OCI-M1 (cell line): ENCODE measurements at regions not wholly inside any gene's neighbourhood (a gene's known extent, or its start where the extent isn't known, plus 50 kb on each side); places are given as distances from the start of the nearest gene placed in this dataset.
A peak's percentile ranks its signal among the peaks of the same experiment; 100 is the strongest.
"Not testable (repeated sequence)": the region's sequence is repeated elsewhere in the genome, so short reads cannot be mapped to it uniquely, and the experiment has no call there.

ENCODE experiments used
- DNase-seq: peaks from one replicate; lab custom pipeline; 2025; lab: John Stamatoyannopoulos, UW

- DNase-seq: no peak
Measured at GRCh38 chr2:208686665-208687064, 280.1 kb downstream of the PTH2R start.

DNA sequence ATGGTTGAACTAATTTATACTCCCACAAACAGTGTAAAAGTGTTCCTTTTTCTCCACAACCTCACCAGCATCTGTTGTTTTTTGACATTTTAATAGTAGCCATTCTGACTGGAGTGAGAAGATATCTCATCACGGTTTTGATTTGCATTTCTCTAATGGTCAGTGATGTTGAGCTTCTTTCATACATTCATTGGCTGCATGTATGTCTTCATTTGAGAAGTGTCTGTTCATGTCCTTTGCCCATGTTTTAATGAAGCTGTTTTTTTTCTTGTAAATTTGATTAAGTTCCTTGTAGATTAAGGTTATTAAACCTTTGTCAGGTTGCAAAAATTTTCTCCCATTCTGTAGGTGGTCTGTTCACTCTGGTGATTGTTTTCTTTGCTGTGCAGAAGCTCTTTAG lies 281.1 kb downstream of the PTH2R start:
- DNase-seq: not testable (repeated sequence)

- DNase-seq: no peak
Measured at GRCh38 chr2:208698114-208698513, 291.5 kb downstream of the PTH2R start.

GRCh38 chr2:208708486-208708885 lies 301.9 kb downstream of the PTH2R start:
- DNase-seq: no peak

DNA sequence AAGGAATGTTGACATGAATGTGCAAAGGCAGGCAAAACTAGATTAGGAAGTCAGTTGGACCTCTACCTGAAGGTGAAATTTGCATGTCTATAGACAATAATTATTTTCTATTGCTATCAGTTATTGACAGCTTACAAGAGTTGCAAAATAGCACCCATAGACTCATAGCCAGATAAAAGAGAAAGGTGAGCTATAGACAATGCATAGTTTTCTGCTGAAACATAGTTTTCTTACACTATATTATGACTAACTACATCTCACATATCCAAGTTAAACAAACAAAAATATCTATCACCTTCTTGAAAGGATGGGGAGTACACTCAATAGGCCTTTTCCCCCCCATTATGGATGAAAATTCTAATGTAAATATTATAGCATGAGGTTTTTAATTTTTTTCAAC lies 305.0 kb downstream of the PTH2R start:
- DNase-seq: no peak

GRCh38 chr2:208713066-208713745 lies 306.6 kb downstream of the PTH2R start:
- DNase-seq: peak; percentile 53

DNA sequence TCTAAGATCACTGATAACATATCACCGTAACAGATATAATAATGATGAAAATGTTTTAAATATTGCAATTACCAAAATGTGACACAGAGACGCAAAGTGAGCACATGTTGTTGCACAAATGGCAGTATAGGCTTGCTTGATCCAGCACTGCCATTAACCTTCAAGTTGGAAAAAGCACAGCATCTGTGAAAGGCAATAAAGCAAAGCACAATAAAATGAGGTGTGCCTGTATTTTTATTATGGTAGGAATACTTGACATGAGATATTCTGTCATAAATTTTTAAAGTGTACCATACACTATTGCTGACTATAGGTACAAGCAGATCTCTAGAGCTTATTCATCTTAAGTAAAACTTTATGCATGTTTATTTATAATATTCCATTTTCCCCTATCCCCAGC lies 312.2 kb downstream of the PTH2R start:
- no peak for DNase-seq

DNA sequence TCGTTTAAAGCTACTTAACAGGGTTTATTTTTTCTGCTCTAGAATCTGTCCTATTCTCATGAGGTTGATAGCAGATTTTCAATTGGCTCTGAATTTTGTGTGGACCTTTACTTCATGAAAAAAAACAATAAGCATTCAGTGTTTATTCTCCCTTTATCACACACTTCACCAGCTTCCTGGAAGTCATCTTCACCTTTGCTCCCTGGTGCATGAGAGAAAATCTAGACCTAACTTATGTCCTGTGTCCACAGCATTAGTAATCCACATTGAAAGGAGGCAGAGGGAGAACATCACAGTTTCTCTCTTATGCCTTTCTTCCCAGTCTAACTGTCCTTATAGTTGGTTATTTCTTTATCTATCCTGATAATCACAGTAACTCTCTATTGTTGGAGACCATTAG lies 316.1 kb downstream of the PTH2R start:
- no peak for DNase-seq

- no peak for DNase-seq
Measured at GRCh38 chr2:208725280-208725679, 318.7 kb downstream of the PTH2R start.

GRCh38 chr2:208726242-208726641 lies 319.6 kb downstream of the PTH2R start:
- no peak for DNase-seq

GRCh38 chr2:208751663-208752415 lies 345.2 kb downstream of the PTH2R start:
- not testable (repeated sequence) for DNase-seq

DNA sequence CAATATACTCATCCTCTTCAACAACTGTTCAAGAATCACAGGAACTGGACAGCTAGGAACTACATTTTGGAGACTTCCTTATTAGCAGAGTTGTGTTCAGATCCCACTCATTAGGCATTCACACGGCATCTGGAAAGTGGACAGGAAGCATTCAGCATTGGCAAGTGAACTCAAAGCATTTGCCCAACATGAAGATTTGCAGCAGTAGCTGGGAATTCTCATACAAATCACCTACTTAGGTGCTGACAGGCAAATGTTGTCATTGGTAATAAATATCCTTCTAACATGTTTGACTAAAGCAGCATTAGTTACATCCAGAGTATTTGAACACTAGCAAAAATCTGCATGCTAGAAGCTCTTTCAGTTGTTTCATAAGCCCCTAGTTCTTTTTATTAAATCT lies 350.8 kb downstream of the PTH2R start:
- DNase-seq: no peak

DNA sequence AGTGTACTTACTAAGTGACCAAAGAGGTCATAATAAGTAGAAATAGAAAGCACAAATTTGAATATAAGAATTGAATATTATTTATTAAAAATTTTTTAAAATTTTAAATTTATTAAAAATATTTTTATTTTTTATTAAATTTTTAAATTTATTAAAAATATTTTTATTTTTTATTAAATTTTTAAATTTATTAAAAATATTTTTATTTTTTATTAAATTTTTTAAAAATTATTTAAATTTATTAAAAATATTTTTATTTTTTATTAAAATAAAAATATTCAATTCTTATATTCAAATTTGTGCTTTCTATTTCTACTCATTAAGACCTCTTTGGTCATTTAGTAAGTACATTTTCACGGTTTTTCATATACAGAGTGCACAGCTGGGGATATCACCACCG lies 366.5 kb downstream of the PTH2R start:
- not testable (repeated sequence) for DNase-seq

GRCh38 chr2:208781166-208781565 lies 374.6 kb downstream of the PTH2R start:
- DNase-seq: peak; percentile 12

DNA sequence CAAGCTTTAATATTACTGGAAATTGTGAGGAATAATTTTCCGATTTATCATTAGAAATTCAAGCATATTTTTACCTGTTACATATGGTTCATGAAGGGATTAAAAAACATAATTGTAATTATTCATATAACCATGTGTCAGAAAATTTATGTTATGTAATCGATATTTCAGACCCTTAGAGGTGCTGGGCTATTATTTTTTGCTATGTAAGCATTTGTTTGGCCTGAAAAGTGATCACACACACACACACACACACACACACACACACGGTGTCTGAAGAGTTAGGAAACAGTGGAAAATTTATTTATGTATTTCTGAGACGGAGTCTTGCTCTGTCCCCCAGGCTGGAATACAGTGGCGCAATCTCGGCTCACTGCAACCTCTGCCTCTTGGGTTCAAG lies 375.5 kb downstream of the PTH2R start:
- no peak for DNase-seq

GRCh38 chr2:208783184-208783583 lies 376.6 kb downstream of the PTH2R start:
- peak; percentile 46 for DNase-seq

DNA sequence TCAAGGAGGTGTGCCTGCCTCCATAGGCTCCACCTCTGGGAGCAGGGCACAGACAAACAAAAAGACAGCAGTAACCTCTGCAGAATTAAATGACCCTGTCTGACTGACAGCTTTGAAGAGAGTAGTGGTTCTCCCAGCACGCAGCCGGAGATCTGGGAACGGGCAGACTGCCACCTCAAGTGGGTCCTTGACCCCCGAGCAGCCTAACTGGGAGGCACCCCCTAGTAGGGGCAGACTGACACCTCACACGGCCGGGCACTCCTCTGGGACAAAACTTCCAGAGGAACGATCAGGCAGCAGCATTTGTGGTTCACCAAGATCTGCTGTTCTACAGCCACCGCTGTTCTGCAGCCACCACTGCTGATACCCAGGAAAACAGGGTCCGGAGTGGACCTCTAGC lies 378.2 kb downstream of the PTH2R start:
- not testable (repeated sequence) for DNase-seq

DNA sequence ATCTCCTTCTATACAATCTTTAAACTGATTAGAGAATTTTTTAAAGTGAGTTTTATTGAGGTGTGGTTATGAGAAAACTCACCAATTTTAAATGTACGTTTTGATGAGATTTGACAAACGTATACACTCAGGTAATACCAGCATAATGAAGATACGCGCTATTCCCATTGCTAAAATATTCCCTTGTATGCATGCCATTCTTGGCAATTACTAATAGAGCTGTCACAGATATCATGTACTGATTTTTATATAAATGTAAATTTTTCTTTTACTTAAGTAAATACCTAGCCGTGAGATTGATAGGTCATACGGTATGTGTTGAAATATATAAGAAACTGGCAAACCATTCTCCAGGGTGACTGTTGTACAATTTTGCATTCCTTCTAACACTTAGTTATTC lies 384.7 kb downstream of the PTH2R start:
- no peak for DNase-seq

- no peak for DNase-seq
Measured at GRCh38 chr2:208792766-208793165, 386.2 kb downstream of the PTH2R start.

GRCh38 chr2:208793434-208793833 lies 386.8 kb downstream of the PTH2R start:
- DNase-seq: no peak

GRCh38 chr2:208794288-208794975 lies 387.8 kb downstream of the PTH2R start:
- no peak for DNase-seq

GRCh38 chr2:208798698-208799097 lies 392.1 kb downstream of the PTH2R start:
- no peak for DNase-seq

GRCh38 chr2:208799397-208799796 lies 392.8 kb downstream of the PTH2R start:
- DNase-seq: no peak
